ENCODE measurements at regions not wholly inside any gene's neighbourhood (a gene's known extent, or its start where the extent isn't known, plus 50 kb on each side); places are given as distances from the start of the nearest gene placed in this dataset.

DNA sequence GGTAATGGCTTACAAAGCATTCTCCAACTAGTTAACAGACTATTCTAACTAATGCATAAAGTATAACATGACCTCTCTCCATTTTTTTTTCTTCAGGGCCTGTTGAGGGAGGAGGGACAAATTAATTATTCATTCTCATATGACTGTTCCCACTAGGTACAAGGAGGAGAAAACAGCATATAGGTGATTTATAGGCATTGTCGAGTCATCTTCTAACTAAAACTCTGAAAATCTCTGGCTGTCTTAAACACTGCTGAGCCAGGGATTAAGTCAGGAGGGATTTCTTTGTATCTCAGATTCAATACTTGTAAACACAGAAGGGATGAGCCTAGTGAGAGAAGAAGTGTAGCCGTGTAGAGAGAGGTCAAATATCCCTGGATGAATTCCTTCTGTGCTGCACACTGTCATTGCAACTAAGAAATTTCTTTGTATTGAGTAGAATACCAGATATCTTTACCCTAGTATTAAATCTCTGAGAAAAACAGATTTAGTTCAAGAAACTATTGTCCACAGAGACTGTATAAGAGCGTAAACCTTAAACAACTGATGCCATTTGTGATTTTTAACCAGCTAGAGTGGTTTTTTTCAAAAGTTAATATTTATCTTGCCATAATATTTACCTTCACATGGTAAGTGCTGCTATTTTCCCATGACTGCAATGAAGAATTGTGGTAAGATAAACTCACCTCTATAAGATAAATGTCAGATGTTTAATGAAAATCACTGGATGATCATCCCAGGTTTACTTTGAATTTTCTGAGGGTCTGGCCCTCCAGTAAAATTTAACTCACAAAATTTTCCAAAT lies 465.3 kb downstream of the RWDD3 start:
- DNase-seq: no peak

DNA sequence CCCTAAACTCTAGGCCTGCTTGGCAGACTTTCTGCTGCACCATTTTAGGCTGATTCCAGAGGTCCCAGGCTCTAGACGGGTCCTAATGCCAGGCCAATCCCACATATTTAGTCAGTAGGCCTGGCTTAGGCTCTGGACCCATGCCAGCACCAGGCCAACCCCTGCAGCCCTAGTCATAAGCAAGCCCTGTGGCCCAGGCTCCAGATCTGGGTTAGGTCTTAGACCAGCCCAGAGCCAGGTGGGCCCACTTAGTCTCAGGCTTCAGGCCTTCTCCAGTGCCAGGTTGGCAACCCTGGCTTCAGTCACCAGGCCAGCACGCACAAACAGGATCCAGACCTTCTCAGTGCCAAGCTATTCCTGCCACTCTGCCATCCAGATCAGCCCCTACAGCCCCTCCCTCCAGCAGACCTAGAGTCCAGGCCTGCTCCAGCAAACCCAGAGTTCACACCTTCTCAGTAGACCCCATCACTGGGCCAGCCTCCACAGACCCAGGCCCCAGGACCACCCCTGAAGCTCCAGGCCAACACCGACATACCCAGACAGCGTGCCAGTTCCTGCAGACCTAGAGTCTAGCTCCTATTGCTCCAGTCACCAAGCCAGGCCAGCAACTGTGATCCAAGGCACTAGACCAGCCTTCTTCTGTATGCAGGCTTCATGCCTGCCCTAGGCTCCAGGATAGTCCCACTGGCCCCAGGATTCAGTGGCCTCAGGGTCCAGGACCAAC lies 467.6 kb downstream of the RWDD3 start:
- no peak for DNase-seq

DNA sequence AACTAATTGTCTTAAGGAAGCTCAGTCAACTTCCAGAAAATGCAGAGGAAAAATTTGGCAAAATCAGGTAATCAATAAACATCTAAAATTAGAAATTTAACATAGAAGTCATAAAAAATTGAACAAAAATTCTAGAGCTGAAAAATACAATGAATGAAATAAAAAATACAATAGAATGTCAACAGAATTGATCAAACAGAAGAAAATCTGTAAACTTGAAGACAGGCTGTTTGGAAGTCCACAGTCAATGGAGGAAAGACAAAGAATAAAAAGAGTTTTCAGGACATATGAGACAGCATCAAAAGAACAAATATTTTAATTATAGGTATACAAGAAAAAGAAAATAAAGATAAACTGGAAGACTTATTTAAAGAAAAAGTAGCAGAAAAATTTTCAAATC lies 469.0 kb downstream of the RWDD3 start:
- DNase-seq: no peak

DNA sequence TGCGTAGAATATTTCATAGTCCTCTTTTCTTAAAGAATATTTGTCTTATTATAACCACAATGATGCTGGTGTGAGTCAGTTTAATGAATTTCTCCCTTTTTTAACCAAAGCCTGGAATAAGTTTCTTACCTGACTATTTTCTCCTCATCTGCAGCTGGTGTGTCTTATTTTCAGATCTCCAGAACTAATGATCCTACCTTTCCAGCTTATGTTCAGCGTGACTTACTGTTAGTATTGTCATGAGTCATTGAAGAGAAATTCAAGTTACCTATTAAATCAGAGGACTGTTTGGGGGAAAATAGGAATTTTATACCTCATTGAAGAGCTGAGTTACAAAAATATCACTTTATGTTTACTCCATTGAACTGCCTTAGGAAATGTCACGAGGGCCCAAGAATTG lies 482.1 kb downstream of the RWDD3 start:
- no peak for DNase-seq

DNA sequence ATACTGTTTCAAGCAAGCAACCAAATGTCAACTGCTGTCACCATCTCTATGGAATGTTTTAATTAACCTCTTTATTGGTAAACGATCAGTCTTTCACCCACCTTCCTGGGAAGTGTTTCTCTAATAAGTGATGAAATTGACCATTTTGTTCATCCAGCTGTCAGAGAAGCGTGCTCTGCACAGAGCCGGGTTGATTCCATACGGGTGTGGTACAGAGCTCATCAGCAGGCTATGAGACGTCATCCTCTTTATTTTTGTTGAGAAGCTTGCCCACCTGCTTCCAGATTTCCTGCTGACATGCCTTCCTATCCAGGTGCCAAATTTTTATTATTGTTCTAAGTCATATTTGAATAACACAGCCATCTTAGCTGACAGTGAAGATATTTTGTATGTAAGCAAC lies 482.5 kb downstream of the RWDD3 start:
- no peak for DNase-seq

DNA sequence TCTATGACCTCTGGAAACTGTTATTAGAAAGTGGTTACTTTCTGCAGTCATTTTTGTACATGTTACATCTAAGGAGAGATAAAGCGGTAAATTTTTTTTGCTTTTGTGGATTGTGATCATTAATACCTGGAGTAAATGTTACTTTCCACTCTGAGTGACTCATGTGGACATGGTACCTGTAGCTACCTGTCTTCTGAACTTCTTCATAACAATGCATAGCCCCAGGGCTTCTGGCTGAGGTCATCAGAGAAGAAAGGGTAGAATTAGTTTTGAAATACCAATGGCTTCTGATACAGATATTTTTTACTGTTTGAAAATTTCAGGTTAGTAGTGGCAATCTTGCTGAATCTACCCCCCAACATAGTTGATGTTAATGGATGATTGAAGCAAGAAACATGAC lies 489.3 kb downstream of the RWDD3 start:
- no peak for DNase-seq

DNA sequence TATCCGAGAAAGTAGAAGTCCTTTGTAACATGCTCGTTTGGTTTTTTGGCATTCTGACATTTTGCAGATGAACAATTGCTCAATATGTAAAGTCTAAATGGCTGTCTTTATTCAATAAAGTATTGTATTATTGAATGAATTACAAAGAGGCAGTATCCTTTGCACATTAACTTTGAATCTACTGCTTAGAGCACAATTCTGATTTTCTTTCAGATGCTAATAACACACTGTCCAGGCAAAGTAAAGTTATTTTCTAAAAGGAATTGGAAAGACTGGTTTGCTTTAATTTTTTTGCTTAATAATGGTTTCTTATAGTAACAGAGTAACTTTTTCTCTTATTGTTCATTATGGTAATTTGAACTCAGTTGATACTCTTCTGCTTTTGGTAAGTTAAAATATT lies 494.8 kb downstream of the RWDD3 start:
- no peak for DNase-seq

DNA sequence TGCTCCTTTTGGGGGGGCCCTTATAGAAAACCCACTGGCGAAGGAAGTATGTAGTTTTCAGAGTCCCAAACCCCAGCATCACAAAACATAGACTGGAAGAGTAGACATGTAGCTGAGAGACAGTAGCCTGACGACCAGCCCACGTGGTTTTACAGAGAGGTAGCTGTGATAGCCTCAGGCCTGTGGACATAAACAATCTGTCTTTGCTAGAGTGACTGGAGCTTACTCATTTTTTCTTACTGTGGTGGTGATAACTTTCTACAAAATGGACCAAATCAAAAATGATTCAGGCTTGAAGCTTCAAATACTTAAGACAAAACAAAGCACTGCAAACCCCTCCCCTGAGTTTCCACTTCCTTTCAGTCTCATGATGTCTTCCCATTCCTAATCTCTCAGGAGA lies 497.0 kb downstream of the RWDD3 start:
- no peak for DNase-seq

DNA sequence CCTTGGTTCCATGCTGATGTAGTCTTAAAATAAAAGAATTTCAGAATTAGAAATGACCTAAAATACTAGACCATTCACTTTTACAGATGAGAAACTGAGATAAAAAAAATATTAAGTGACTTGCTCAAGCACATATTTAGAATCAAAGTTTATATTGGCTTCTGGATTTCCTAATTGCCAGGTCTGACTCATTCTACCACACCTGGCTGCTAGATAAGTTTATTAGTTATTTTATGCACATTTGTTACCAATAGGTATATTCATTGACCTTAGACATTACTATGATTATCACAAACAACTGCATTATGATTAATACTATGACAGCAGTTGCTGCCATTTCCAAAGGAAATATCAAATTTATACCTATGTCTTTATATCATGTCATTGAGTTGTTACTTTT lies 497.5 kb downstream of the RWDD3 start:
- no peak for DNase-seq

DNA sequence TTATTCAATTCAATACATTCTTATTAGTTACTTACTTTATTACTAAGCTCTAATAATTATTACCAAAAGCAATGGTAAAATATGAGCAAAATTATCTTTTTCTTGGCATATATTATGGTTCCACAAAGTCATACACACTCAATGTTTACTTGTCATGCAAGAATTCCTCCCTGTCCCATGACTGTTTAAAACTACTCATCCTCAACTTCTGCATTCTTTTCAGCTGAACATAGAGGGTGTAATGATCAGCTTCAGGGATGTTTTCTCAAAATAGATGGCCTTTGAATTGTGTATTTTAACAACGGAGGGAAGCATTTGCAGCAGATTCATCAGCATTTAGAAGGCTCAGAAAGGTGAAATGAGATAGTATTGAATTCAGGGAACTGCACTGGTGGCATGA lies 499.0 kb downstream of the RWDD3 start:
- no peak for DNase-seq

DNA sequence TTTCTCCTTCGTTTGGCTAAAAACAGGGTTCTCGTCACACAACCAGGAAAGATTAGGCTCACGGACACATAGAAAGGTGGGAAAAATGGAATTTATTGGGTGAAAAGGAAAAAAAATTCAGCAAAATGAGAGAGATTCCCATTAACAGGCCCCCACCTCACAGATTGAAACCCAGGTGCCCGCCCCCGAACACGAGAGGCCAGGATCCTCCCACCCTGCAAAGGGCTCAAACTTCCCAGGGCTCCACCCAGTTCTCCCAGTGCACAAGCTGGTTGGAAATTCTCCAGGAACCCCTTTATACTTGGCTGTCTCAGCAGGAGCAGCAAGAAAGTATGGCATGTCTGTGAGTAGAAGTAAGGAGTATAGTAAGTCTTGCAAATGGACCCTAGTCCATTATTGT lies 499.7 kb downstream of the RWDD3 start:
- DNase-seq: no peak

DNA sequence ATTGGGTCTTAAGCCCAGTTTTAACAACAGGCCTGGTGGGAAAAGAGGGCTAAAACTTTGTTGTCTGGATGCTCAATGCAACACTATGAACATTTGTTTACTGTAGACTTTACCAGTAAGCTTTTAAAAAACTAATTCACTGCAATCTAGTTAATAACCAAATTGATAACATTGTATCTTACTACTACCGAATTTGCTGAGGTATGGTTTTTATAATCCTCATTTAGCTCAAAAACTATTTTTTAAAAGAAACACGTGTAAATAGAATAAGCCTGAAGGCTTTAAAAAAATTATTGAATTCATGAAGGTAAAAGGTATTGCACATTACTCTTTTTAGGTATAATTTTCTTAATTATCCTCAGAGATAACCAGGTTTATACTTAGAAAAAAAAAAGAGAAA lies 500.6 kb downstream of the RWDD3 start:
- DNase-seq: no peak

DNA sequence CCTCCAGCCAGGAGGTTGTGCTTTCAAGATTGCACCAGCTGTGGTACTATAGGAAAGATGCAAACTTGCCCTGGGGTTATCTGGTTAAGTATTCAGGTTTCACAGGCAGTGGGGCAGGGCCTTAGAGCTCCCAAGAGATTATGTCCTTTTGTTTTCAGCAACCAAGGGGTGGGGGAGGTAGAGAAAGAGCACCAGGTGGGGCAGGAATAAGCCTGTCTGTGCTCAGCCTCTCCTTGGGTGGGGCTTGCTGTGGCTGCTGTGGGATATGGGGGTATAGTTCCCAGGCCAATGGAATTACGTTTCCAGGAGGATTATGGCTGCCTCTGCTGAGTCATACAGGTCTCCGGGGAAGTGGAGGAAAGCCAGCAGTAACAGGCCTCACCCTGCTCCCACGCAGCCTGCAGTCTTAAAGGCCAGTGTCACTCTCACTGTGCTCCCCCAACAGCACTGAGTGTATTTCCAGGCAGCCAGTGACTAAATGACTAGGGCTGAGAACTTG lies 508.6 kb downstream of the RWDD3 start:
- DNase-seq: no peak

DNA sequence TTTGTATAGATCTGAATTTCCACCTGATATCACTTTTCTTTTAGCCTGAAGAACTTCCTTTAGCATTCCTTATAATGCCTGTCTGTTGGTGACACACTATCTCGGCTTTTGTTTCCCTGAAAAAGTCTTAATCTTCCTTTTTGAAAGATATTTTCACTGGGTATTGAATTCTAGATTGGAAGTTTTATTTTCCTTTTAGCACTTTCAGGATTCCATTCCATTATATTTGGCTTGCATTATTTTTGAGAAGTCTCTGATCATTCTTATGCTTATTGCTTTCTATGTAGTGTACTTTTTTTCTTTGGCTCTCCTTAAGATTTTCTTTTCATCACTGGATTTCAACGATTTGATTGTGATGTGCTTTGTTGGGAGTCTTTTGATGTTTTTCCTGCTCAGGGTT lies 510.7 kb downstream of the RWDD3 start:
- no peak for DNase-seq

DNA sequence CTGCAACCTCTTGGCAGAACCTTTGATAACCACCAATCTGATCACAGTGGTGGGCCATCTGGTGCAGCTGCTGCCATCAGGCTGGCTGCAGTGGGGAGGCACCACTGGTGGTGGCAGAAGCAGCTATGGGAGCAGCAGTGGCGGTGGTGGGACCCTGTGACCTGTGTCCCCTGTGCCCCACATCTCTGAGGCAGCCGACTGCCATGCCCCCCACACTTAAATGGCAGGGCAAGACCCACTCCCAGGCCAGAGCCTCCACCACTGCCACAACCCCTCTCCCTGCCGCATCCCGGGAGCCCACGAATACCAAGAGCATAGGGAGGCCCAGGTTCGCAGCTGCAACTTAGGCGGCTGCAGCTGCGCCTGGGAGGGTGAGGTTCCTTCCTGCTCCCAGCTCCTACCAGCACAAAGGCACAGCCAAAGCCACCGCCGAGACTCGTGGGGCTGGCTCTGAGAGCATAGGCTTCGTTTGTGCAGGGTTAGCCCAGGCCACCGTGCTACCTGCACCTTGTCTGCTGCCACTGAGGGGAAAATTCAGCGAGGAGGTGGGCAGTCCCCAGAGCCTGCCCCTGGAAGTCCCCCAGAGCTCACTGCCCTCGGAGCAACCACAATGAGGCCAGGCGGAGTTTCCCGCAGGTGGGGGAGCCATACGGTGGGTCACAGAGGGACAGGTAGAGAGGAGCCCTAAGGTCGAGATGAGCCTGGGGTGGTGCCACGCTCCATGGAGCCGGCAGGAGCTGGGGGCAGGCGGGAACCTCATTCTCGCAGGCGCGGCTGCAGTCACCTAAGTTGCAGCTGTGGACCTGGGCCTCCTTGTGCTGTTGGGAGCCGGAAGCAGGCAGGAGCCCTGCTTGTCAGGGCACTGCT lies 518.7 kb downstream of the RWDD3 start:
- no peak for DNase-seq

DNA sequence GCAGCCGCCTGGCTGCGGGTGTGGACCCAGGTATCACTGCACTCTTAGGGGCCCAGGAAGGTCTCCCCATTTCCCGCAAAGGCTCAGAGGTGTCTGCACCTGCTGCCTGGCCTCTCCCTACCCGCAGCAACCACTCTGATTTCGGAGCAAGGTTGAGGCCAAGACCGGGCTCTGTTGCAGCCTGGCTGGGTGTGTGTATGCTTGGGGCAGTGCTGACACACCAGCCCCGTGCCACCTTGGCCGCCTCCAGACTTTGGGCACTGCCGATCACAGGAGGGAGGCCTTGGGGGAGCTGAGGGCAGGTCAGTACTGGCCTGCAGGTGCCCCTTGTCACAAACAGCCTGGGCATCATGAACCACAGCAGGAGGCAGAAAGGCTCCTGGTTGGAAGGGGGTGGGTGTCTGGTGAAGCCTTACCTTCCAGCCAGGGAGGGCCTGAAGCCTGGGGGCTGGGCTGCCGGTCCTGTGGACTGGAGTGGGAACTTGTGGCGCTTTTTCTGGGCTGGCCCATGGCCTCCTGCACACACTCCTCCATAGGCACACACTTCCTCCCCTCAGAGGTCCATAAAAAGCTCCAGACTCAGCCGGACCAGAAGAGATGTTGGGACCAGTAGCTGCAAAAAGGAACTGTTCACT lies 519.5 kb downstream of the RWDD3 start:
- no peak for DNase-seq

DNA sequence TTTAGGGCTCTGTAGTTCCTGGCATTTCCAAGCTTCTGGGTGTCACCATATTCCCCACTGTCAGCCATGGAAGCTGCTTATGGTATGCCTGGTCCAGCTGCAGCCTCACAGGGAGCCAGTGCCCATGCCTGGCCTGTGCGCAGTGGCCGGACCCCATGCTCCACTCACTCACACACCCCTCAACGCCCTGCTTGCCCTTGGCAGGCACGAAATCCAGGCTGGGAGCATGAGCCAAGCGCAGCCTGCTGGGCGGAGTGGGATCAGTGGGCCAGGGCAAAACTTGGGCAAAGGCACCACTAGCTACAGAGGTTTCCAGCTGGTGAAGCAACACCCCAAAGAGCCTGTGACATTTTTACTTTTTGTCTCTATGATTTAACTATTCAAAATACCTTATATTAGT lies 520.4 kb downstream of the RWDD3 start:
- no peak for DNase-seq

DNA sequence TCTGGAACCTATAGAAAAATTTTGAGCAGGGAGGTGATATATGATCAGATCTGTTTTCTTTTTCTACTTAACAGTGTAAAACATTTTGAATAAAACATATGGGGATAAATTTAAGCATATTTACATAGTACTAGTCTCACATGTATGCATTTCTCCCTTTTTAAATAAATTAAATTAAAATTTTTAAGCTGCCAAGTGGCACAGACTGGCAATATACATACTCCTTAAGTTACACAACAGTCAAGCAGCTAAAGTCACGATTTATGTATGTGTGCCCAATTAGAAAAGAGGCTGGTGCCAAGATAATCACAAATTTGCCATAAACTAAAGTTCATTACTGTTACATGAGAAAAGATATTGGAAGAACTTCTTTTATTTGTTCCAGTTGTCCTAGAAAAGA lies 532.0 kb downstream of the RWDD3 start:
- DNase-seq: no peak

DNA sequence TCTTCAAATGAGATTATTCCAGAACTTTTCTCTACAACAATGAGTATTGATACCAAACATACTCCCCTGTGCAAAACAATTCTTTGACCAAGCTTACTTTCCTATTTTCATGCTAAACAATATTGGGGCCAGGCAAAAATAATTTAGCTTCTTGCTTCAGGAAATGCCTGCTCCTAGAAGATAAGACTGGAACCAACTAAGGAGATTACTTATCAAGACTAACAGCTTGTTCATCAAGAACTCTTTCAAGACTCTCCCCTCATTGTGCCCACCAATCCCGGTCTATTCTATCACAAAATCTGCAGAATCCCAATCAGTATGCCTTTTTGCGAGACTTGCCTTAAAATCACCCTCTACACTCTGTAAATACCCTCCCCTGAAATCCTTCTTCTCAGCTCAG lies 536.6 kb downstream of the RWDD3 start:
- DNase-seq: no peak

DNA sequence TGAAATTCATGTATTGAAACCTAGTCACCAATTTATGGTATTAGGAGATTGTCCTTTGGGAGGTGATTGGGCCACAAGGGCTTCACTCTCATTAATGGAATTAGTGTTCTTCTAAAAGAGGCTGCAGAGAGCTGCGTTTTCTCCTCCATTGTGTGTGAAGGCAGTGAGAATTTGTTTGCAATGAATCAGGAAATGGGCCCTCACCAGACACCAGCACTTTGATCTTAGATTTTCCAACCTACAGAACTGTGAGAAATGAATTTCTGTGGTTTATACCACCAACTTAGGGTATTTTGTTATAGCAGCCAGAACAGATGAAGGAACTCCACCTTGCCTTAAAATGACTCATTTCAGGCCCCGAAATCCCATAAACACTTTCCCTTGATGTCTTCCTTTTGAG lies 544.2 kb downstream of the RWDD3 start:
- no peak for DNase-seq

DNA sequence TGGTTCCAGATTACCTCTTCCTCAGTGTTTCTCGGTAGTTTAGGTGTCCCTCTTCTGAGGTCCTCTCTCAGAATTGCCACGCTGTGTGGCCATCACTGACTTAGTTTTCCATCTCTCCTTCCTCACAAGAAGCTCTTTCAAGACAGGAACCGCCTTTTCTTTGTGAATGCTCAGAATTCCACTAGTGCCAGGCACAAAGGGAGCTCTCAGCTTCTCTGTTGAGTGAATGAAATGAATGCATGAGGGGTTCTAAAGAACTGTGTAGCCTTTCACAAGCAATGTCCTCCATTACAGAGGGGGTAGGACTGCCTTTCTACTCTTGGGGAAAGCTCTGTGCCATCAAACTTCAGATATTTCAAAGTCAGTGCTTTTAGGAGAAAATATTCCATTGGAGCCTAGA lies 546.8 kb downstream of the RWDD3 start:
- DNase-seq: no peak

DNA sequence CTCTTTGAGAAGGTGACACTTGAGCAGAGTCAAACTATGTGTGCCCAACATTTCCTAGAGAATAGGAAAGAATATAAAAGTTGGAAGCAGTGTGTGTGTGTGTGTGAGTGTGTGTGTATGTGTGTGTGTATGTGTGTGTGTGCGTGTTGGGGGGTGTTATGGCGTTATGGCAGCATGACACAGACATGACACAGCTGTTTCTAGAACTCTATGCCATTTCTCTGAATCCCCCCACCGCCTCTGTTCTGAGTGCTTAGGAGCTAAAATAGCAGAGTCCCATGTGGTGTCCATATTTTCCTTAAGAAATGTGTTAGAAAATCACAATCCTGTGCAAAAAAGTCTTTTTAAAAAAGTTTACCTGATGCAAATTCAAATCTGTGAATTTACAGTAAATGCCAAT lies 556.1 kb downstream of the RWDD3 start:
- no peak for DNase-seq

DNA sequence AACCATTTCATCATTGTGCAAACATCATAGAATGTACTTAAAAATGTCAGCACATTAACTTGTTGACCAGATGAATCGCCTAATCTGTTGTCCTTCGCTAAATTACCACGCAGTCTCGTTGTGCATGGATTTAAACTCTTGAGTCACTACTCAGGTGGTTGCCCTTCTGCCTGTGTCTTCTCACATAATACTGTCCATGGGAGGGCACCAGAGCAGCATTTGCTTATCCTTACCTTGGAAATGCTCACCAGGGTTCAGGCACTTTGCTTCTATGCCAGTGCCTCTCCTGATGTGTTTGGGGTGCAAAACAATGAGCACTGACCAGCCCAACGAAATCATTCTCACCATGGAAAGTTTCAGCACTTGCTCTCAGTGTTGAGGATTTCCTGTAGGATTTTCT lies 559.9 kb downstream of the RWDD3 start:
- no peak for DNase-seq
